GM19035 (cell line): ENCODE measurements at regions not wholly inside any gene's neighbourhood (a gene's known extent, or its start where the extent isn't known, plus 50 kb on each side); places are given as distances from the start of the nearest gene placed in this dataset.

Experiments
- ATAC-seq: cut with Tn5 transposase; IDR thresholded peaks from one replicate; pipeline ENCODE4 v1.9.1; 2021; ENCODE audit not compliant: unreplicated experiment

GRCh38 chr14:86596024-86596423 lies 1066.1 kb downstream of the FLRT2 start:
- no peak for ATAC-seq

DNA sequence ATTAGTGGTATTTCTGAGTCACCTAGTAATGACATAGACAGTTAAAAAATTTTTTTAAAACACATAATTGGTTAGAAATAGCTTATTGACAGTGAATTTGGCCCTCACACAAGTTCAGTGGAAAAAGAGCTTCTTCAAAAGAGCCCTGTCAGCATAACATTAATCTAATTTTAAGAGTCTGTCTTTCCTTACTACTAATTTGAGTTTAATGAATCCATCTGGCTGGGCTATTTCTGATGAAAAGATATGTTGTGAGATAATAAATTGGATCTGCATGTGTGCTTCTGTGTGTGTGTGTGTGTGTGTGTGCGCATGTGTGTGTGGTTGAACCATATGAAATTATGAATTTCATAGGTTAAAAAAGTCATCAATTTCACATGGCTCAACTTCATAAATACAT lies 1045.2 kb downstream of the FLRT2 start:
- ATAC-seq: no peak

DNA sequence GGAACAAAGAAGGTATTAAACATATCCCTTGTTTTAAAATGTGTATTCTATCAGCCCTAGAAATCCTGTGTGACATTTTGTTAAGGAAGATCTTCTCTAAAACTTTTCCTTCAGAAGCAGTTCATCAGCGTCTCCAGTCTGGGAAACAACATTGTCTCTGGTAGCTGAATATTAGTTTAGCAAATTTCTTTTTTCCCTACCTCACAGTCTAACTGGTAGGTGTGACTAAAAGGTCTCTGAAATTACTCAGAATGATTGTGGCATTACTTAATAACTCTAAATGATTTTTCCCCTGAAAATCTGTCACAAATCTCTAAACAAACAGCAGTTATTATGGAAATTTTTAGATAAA lies 1044.8 kb downstream of the FLRT2 start:
- no peak for ATAC-seq

- ATAC-seq: no peak
Observed at GRCh38 chr14:86574051-86574777, 1044.3 kb downstream of the FLRT2 start.

DNA sequence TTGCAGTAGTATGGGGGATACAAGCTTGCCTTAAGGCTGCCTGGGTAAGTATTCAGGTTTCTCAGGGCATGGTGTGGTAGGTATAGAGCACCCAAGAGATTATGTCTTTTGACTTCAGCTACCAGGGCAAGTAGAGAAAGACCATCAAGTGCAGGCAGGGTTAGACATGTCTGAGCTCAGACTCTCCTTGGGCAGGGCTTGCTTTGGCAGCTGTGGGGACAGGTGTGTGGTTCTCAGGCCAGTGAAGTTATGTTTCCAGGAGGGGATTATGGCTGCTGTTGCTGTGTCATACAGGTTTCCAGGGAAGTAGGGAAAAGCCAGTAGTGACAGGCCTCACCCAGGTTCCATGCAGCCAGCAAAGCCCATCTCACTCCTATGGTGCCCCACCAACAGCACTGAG lies 1040.4 kb downstream of the FLRT2 start:
- no peak for ATAC-seq

DNA sequence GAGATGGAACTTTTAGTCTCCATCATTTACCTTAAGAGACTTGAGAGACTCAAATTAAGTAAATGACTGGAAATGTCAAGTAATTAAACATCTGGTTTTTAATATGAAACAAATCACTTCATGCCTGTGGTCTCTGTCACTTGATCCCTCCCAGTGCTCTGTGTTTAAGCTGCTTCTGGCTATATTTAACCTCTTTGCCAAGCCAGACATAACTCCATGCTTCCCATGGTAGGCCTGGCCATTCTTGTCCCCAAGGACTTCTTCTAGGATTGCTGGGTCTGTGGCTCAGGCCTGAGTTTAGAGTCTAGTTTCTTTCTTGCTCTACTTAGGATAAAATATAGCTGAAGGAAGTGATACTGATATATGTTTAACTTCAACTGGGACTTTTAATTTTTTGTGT lies 1013.6 kb downstream of the FLRT2 start:
- no peak for ATAC-seq

- ATAC-seq: no peak
Observed at GRCh38 chr14:86541972-86542371, 1012.0 kb downstream of the FLRT2 start.

- no peak for ATAC-seq
Observed at GRCh38 chr14:86540636-86541247, 1010.8 kb downstream of the FLRT2 start.

- no peak for ATAC-seq
Observed at GRCh38 chr14:86539361-86540070, 1009.6 kb downstream of the FLRT2 start.

DNA sequence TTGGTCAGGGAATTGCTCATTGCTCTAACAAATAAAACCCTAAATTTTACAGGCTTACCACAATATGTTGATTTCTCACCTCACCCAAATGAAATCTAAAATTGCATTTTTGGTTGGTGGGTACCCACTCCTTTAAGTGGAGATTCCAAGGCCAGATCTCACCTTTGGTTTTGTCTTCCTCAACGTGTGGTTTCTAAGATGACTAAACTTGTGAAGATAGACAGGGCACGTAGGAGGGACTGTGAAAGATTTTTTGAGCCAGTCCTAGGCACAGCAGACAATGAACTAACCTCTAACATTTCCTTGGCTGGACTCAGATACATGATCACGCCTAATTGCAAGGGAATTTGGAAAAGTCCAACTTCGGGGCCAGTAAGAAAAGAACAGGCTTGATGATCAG lies 1003.9 kb downstream of the FLRT2 start:
- no peak for ATAC-seq

GRCh38 chr14:86532219-86532618 lies 1002.3 kb downstream of the FLRT2 start:
- no peak for ATAC-seq

- ATAC-seq: no peak
Observed at GRCh38 chr14:86530457-86530856, 1000.5 kb downstream of the FLRT2 start.

DNA sequence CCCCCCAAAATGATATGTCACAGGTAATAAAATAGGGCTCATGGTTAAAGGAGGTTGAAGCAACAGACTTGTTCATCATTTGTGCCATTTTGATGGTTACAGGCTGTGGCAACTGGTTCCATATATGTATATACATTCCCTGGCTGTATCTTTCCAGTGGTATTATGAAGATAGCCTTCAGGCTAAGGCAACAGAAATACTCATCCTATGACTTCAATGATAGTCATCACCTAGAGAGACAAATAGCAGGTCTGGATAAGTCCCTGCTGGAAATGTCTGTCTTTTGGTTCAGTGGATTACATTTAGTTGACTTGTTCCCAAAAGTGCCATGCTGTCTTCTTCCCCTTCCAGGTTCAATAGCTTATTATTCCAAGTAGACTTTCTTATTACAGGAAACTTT lies 997.4 kb downstream of the FLRT2 start:
- no peak for ATAC-seq

- no peak for ATAC-seq
Observed at GRCh38 chr14:86525673-86526072, 995.7 kb downstream of the FLRT2 start.

DNA sequence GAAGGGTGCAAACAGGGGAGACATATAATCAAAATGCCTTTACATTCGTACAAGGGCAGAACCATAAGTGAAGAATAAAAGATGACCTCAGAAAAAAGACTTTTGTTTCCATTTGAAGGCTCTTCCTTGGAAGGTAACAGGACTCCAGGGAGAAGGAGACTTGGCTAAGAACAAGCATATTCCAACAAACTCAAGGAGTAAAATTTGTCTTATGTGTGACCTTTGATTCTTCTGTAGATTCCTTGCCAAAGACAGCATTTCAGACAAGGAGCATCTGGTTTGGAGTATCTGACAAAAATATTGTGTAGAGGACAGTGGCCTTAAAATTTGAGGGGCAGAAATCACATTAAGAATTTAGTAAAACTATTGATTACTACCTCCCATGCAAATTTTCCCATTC lies 991.9 kb downstream of the FLRT2 start:
- ATAC-seq: no peak

GRCh38 chr14:86521031-86521730 lies 991.2 kb downstream of the FLRT2 start:
- ATAC-seq: no peak

GRCh38 chr14:86518298-86518697 lies 988.4 kb downstream of the FLRT2 start:
- ATAC-seq: no peak

- ATAC-seq: no peak
Observed at GRCh38 chr14:86515195-86515594, 985.3 kb downstream of the FLRT2 start.

DNA sequence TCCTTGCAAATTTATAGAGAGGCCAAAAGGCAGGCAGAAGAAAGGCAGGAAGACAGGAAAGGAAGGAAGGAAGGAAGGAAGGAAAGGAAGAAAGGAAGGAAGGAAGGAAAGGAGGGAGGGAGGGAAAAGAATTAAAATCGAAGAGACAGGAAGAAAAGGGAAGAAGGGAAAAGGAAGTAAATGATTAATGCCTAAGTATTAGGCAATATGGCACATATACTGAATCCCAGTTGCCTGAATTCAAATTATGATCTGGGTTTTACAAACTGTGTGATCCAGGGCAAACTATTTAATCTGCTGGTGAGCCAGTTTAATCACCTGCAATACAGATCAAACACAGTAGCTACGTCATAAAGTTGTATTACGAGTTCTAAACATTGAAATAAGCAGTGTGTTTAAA lies 983.6 kb downstream of the FLRT2 start:
- ATAC-seq: no peak

DNA sequence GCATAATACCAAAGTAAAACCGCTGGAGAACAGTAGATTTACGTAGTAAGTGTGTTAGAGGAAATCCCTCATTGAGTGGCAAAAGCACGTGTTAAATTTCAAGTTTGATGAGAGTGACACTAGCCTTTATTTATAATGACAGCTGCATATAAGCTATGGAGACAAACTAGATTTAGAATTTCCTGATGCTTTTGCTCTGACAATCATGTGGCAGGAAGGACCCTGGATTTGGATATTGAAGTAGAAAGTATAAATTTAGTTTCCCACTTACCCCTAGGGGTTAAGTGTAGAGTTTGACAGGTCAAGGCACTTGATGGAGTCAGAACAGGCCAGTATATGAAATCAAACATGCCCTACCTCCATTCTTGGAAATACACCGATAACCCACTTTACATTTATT lies 983.1 kb downstream of the FLRT2 start:
- no peak for ATAC-seq

DNA sequence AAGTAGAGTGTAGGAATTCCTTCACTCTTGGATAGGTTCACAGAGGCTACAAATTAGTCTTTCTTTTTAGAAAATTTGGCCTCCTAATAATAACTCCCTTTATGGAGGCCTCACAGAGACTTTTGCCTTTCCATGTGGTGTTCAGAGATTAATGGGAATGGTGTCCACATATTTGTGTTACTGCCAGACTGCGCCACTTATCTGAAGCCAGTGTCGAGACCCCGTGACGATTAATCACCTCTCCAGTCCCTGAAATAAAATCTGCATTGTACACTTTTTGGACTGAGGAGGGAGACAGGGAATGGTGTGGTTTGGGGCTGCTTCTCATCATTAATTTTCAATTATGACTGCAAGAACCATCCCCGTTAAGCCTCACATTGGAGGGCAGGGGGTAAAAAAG lies 980.5 kb downstream of the FLRT2 start:
- ATAC-seq: no peak

- ATAC-seq: no peak
Observed at GRCh38 chr14:86505808-86506207, 975.9 kb downstream of the FLRT2 start.
